Stimulated activated CD4-positive, alpha-beta T cell treated with anti-CD3 and anti-CD28 coated beads, Interleukin-1b, Interleukin-23, amount 100 ng/mL, for 4 hours (primary cell): ENCODE measurements at regions not wholly inside any gene's neighbourhood (a gene's known extent, or its start where the extent isn't known, plus 50 kb on each side); places are given as distances from the start of the nearest gene placed in this dataset.

Experiments
- DNase-seq, 2 donors: peaks; one replicate each; pipeline ENCODE4 v3.0.0-alpha.2; 2020; ENCODE audit warnings: low read depth in 2 of 2

- no peak for DNase-seq
Observed at GRCh38 chr1:193524616-193525015, 338.2 kb upstream of the B3GALT2 start.

DNA sequence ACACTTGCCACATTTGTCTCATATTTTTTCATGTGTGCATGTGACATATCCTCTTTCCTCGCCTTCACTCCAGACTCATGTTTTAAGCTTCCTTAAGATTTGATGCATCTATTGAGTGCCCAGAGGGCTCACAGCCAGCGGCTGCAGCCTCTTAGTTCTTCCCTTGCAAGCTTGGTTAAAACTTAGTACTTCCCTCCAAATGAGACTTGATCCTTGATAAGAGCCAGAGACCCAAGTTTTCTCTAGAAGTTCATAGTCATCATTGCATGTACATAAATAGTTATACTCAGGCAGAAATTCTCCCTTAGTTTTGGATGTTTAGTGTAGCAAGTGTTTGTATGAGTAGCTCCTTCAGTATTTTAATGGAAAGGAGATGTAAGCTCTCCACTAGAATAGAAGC lies 337.6 kb upstream of the B3GALT2 start:
- DNase-seq = no peak

DNA sequence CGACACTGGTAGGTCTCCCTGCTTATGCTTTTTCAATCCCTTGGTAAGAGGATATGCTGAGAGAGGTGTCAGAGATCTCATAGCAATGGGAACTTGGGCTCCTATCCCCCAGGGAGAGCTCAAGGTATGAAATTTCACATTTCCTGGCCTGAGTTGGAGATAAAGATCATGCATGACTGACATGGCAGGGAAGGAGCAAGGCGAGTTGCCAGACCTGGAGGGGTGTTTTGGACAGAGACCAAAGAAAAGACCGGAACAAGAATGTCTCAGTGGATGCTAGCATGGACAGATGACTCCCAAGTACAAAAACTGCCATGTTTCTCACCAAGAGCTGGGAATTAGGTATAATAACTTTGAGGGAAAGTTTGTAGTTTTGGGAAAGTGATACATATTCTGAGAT lies 334.1 kb upstream of the B3GALT2 start:
- DNase-seq = no peak

DNA sequence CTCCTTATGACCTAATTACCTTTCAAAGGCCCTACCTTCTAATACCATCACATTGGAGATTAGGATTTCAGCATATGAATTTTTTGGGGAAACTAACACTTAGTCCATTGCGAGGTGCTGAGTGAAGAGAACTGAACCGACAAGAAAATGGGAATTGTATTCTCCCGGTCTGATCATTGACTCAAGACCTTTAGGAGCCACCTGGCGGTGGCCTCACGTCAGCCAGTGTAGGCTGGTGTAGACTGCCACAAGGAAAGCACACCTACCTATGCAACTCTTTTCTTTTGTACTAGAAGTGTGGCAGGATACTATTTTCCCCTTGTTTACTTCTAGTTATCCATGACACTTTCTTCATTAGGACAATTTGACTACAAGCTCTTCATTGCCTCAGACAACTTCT lies 333.5 kb upstream of the B3GALT2 start:
- DNase-seq = no peak

- DNase-seq = no peak
Observed at GRCh38 chr1:193516755-193517388, 330.5 kb upstream of the B3GALT2 start.

DNA sequence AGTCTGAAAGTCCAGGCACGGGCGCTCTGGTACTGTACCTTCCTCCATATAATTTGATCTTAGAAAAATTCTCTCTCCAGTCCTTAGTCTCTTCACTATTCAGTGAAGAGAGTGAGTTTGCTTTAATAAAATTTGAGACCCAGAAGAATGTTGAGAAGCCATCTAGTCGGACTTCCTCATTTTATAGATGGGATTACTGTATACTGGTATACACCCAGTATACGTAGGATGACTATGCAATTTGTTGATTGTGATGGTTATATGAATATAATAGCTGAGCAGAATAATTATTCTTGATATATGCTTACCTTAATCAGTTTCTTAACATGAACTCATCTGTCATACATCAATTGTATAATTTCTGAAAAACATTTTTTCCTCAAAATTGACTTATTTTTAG lies 328.0 kb upstream of the B3GALT2 start:
- no peak for DNase-seq

GRCh38 chr1:193513032-193513431 lies 326.6 kb upstream of the B3GALT2 start:
- DNase-seq = no peak

GRCh38 chr1:193504920-193505319 lies 318.5 kb upstream of the B3GALT2 start:
- no peak for DNase-seq

DNA sequence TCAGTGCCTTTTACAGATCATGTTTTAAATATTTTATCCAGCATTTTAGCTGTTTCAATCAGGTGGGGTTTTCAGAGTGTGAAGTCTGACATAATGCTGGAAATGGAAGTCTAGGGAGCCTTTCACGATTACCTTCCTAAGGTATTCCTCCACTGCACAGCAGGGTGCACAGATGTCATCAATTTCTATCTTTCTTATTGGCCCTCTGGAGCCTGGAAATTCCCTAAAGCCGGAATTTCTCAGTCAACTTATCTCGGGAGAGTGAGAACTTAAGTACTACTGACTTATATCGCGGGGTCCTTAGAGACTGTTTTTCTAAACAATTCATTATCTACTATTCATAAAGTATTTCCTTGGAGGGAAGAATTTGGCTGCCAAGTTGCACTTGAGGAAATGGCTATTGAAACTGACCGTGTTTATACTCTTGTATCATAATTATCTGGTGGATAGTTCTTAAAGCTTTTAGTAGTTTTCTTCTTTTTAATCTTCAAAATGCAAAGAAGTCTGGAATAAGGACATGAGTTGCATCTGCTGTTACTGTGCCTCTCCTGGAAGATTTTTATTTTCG lies 311.8 kb upstream of the B3GALT2 start:
- DNase-seq = no peak

DNA sequence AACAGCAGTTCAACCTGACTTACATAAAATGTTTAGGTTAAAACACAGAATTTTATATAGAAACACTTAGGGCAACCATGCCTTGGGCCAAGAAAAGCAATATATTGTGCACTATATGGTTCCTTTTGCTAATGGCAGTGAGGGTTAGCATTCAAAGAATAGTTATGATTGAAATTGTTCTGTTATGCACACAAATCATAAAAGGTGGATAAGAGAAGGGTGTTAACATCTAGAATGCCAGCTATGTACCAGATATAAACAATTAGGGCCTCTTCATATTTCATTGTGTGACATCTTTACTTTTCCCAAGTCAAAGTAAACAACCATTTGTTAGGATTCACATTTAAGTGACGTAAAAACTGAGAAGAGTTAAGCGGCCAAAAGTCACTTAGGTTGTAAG lies 308.0 kb upstream of the B3GALT2 start:
- no peak for DNase-seq

DNA sequence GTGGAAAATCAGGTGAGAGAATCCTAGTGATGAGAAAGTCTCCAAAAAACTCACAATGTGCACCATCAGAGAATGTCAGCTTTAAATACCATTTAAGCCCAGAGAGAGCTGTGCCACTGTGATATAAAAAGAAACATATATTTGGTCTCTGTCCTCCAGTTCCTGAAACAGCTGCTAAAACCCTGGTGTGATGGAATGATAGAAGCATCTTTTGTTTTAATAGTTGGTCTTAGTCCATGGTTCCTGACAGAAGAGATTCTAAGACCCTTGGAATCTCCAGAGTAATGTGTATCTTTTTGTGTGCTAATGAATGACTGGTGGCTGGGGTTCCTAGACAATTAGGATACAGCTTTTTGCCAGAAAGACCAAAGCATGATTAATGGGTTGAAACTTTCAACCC lies 302.8 kb upstream of the B3GALT2 start:
- no peak for DNase-seq

- DNase-seq = no peak
Observed at GRCh38 chr1:193487722-193488121, 301.3 kb upstream of the B3GALT2 start.

GRCh38 chr1:193486671-193487229 lies 300.3 kb upstream of the B3GALT2 start:
- DNase-seq = no peak

- DNase-seq = no peak
Observed at GRCh38 chr1:193480755-193481154, 294.3 kb upstream of the B3GALT2 start.

GRCh38 chr1:193479187-193479586 lies 292.8 kb upstream of the B3GALT2 start:
- peak in 1 of 2 donors; percentile 37 for DNase-seq

DNA sequence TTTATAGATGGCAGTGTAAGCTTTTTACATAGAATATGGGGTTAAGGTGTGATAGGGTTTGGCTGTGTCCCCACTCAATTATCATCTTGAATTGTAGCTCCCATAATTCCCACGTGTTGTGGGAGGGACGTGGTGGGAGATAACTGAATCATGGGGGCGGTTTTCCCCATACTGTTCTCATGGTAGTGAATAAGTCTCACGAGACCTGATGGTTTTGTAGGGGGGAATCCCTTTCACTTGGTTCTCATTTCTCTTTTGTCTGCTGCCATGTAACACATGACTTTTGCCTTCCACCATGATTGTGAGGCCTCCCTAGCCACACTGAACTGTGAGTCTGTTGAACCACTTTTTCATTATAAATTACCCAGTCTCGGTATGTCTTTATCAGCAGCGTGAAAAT lies 290.3 kb upstream of the B3GALT2 start:
- no peak for DNase-seq

DNA sequence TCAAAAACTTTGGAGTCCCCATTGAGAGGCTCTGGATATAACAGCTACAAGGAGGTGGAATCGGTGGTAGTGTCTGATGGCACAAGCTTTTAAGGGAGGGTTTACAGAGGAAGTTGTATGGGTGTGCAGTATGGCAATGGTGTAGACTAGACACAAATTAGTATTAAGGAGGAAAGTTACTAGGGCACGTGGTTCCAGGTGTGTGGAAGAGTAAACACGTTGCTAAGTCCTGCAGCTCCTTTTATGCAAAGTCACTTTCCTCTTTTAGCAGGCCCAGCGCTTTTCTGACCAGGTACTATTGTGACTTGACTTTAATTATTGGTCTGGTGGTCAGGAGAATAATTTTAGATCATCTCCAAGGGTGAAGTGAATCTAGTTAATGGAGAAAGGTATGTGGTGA lies 287.5 kb upstream of the B3GALT2 start:
- DNase-seq = no peak

- DNase-seq = no peak
Observed at GRCh38 chr1:193472838-193473398, 286.5 kb upstream of the B3GALT2 start.

DNA sequence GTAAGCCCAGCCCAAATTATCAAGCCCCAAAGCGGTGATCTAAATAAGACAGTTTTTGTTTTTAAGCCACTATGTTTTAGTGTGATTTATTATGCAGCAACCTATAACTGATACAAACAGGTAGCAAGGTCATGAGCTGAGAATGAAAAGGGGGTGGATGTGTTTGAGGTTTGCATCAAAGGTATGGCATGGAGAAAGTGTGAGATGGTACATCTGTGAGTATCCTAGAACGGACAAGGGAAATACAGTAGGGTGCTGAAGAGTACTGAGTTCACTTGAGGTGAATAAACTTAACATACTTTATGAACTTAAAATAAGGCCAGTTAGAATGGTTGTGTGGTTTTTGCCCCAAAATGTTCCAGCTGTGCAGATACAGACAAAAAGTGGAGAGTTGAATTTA lies 286.0 kb upstream of the B3GALT2 start:
- no peak for DNase-seq

- no peak for DNase-seq
Observed at GRCh38 chr1:193471981-193472380, 285.6 kb upstream of the B3GALT2 start.

DNA sequence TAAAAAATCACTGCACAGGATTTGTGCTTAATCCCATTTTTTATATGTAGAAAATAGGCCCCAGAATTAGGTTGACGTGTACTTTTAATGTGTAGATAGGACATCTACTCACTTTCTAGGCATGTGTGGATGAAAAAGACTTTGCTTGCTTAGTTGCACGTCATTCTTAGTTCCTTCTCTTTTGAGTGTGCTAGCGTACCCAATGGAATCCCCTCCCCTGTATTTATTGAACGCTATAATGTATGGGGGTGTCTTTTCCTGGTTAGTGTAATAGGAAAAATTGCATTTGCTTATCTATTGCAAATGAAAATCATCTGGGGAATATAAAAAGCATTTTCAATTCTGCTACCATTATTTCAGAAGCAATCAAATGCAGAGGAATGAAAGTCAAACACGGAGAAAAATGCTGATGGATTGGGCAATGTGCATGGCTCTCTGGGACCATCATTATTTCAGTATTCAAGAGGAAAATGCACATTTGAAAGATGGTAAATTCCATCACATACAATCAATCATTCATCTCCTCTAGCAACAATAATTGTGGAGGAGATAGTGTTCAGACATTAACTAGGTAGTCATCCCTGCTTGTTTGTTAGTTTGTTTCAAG lies 277.0 kb upstream of the B3GALT2 start:
- no peak for DNase-seq

DNA sequence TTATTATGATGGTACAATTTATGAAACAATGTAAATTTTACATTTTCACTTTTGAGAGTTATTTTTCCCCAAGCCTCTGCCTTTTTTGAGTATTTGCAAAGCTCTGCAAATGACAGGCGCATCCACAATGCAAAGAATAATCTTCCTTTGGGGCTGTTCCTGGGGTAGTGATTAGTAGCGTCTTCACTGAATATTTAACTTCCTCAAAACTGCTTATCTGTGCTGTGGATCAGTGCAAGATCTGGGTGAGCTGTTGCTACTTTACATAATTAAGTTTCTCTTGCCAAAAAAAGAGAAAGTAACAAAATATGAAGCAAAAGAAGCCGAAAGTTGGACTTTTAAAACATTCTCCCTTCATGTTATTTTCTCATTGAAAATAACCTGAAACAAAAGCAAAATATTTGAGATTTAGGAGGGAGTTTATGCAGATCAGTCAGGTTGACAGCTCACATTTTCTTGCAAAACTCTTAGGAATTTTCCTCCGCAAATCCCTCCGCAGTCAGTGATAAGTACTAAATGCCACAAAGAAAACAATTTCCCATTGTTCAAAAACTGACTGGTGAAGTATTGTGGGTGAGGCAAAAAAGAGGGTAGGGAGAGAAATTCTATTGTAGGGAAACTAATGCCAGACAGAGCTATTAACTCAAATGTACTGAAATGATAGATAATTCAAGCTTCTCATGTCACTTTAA lies 276.4 kb upstream of the B3GALT2 start:
- DNase-seq = no peak
